ENCODE measurements at regions not wholly inside any gene's neighbourhood (a gene's known extent, or its start where the extent isn't known, plus 50 kb on each side); places are given as distances from the start of the nearest gene placed in this dataset.
"Not testable (repeated sequence)": the region's sequence is repeated elsewhere in the genome, so short reads cannot be mapped to it uniquely, and the experiment has no call there.

- no peaks in the 10 kb centered on the region for H3K9me3 Mint-ChIP-seq (ENCODE audit: unreplicated experiment)
- peaks cover 3% of the 10 kb centered on the region for H3K4me1 Mint-ChIP-seq (ENCODE audit: low read depth, unreplicated experiment)
- H3K36me3 Mint-ChIP-seq (ENCODE audit: unreplicated experiment): no peaks in the 10 kb centered on the region
- TF ChIP-seq CTCF (IDR thresholded peaks at IDR 0.05; ENCODE audit: partially characterized antibody, unreplicated experiment): no peak
- no peak for DNase-seq
- no peak overlapping the region for H3K4me3 Mint-ChIP-seq (ENCODE audit: unreplicated experiment)
- H3K27ac Mint-ChIP-seq (ENCODE audit: unreplicated experiment): no peak overlapping the region
- H3K27me3 Mint-ChIP-seq (ENCODE audit: unreplicated experiment): peaks cover 3% of the 10 kb centered on the region
Observed at GRCh38 chr4:171239196-171239595, 574.0 kb upstream of the GALNTL6 start.

- Mint-ChIP-seq H3K36me3 (ENCODE audit: unreplicated experiment) (no peaks in the 10 kb centered on the region), H3K4me1 (ENCODE audit: low read depth, unreplicated experiment) (no peaks in the 10 kb centered on the region), H3K27me3 (ENCODE audit: unreplicated experiment) (peaks cover 3% of the 10 kb centered on the region), H3K4me3 (ENCODE audit: unreplicated experiment) (no peak overlapping the region), H3K9me3 (ENCODE audit: unreplicated experiment) (no peaks in the 10 kb centered on the region), H3K27ac (ENCODE audit: unreplicated experiment) (no peak overlapping the region)
- no peak for DNase-seq
- no peak for TF ChIP-seq CTCF (IDR thresholded peaks at IDR 0.05; ENCODE audit: partially characterized antibody, unreplicated experiment)
Observed at GRCh38 chr4:171235521-171235920, 577.7 kb upstream of the GALNTL6 start.

DNA sequence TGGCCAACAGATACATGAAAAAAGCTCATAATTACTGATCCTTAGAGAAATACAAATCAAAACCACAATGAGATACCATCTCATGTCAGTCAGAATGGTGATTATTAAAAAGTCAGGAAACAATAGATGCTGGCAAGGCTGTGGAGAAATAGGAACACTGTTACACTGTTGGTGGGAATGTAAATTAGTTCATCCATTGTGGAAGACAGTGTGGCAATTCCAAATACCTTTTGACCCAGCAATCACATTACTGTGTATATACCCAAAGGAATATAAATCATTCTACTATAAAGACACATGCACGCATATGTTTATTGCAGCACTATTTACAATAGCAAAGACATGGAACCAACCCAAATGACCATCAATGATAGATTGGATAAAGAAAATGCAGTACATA is 583.9 kb upstream of the GALNTL6 start:
- not testable (repeated sequence) for H3K9me3 Mint-ChIP-seq (ENCODE audit: unreplicated experiment); H3K27ac Mint-ChIP-seq (ENCODE audit: unreplicated experiment); H3K27me3 Mint-ChIP-seq (ENCODE audit: unreplicated experiment); H3K36me3 Mint-ChIP-seq (ENCODE audit: unreplicated experiment); DNase-seq; H3K4me3 Mint-ChIP-seq (ENCODE audit: unreplicated experiment); H3K4me1 Mint-ChIP-seq (ENCODE audit: low read depth, unreplicated experiment)

GRCh38 chr4:171221181-171221580 is 592.0 kb upstream of the GALNTL6 start:
- Mint-ChIP-seq H3K27ac (ENCODE audit: unreplicated experiment) (no peak overlapping the region), H3K4me1 (ENCODE audit: low read depth, unreplicated experiment) (peaks cover 6% of the 10 kb centered on the region), H3K27me3 (ENCODE audit: unreplicated experiment) (no peaks in the 10 kb centered on the region), H3K36me3 (ENCODE audit: unreplicated experiment) (no peaks in the 10 kb centered on the region), H3K9me3 (ENCODE audit: unreplicated experiment) (peaks cover 3% of the 10 kb centered on the region), H3K4me3 (ENCODE audit: unreplicated experiment) (no peak overlapping the region)
- DNase-seq: no peak
- TF ChIP-seq CTCF (IDR thresholded peaks at IDR 0.05; ENCODE audit: partially characterized antibody, unreplicated experiment): no peak

DNA sequence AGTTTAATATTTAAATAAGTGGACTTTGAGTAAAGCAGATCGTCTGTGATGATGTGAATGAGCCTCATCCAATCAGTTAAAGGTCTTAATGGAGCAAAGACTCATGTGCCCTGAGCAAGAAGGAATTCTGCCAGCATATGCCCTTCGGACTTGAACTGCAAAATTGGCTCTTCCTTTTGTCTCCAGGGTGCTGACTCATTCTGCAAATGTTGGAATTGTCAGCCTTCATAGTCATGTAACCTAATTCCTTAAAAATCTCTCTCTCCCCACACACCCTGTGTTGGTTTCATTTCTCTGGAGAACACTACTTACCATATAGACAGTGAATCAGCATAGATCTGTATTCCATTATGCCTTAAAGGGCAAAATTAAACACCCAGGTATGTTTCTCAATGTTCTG is 609.8 kb upstream of the GALNTL6 start:
- Mint-ChIP-seq H3K27ac (ENCODE audit: unreplicated experiment) (no peak overlapping the region), H3K27me3 (ENCODE audit: unreplicated experiment) (no peaks in the 10 kb centered on the region), H3K4me1 (ENCODE audit: low read depth, unreplicated experiment) (peaks cover 11% of the 10 kb centered on the region), H3K4me3 (ENCODE audit: unreplicated experiment) (no peak overlapping the region), H3K9me3 (ENCODE audit: unreplicated experiment) (no peaks in the 10 kb centered on the region), H3K36me3 (ENCODE audit: unreplicated experiment) (no peaks in the 10 kb centered on the region)
- no peak for DNase-seq
- TF ChIP-seq CTCF (IDR thresholded peaks at IDR 0.05; ENCODE audit: partially characterized antibody, unreplicated experiment): no peak

- Mint-ChIP-seq H3K27ac (ENCODE audit: unreplicated experiment) (no peak overlapping the region), H3K27me3 (ENCODE audit: unreplicated experiment) (no peaks in the 10 kb centered on the region), H3K4me3 (ENCODE audit: unreplicated experiment) (no peak overlapping the region), H3K36me3 (ENCODE audit: unreplicated experiment) (no peaks in the 10 kb centered on the region), H3K9me3 (ENCODE audit: unreplicated experiment) (no peaks in the 10 kb centered on the region), H3K4me1 (ENCODE audit: low read depth, unreplicated experiment) (peaks cover 11% of the 10 kb centered on the region)
- no peak for DNase-seq
- no peak for TF ChIP-seq CTCF (IDR thresholded peaks at IDR 0.05; ENCODE audit: partially characterized antibody, unreplicated experiment)
Observed at GRCh38 chr4:171202908-171203307, 610.3 kb upstream of the GALNTL6 start.
